A549 (cell line): ENCODE measurements at regions not wholly inside any gene's neighbourhood (a gene's known extent, or its start where the extent isn't known, plus 50 kb on each side); places are given as distances from the start of the nearest gene placed in this dataset.

Experiments used
- ATAC-seq, 2 experiments: fragments of 200-7000 bp in 1 of 2; fragments of >200 bp in 1 of 2; cut with Nextera tagmentation in 1 of 2; cut with Tn5 transposase in 1 of 2; 3 replicates each; pipeline versions ENCODE4 v1.8.0 to v1.9.1; 2018 to 2020; ENCODE audit warnings: mild to moderate bottlenecking in 1 of 2, moderate library complexity in 1 of 2
- CTCF ChIA-PET: fragments of 300-600 bp; sonication (Branson Sonifier 250); formaldehyde crosslinking; extraction: SDS; loops from one replicate; lab custom pipeline; 2021; ENCODE audit warnings: antibody characterized with exemption, inconsistent platforms; lab: Yijun Ruan, JAX
- POLR2A ChIA-PET: fragments of 350-600 bp; formaldehyde crosslinking; extraction: SDS; loops from one replicate; lab custom pipeline; 2021; ENCODE audit warnings: antibody characterized with exemption, inconsistent platforms; lab: Yijun Ruan, JAX
- DNase-seq, 2 experiments: peaks; one replicate each; pipeline versions ENCODE4 v3.0.0 to v3.0.0-alpha.2; 2011 to 2016; ENCODE audit warnings: low read depth in 1 of 2, low spot score in 1 of 2
- FAIRE-seq: peaks from 2 replicates; lab custom pipeline; 2011; peaks lifted over from hg19 to GRCh38; lab: Jason Lieb, UNC
- H3K27ac ChIP-seq, 2 experiments: fragments of >200 bp; sonication (Bioruptor Twin); formaldehyde crosslinking; 3 replicates each; pipeline ENCODE4 v1.5.1; 2016 to 2017
- H3K4me1 ChIP-seq: fragments of >200 bp; sonication (Bioruptor Twin); formaldehyde crosslinking; 3 replicates; pipeline ENCODE4 v1.6.1; 2016
- H3K4me2 ChIP-seq: fragments of >200 bp; sonication (Bioruptor Twin); formaldehyde crosslinking; 3 replicates; pipeline ENCODE4 v1.6.1; 2016
- H3K4me3 ChIP-seq: fragments of >200 bp; sonication (Bioruptor Twin); formaldehyde crosslinking; 3 replicates; pipeline ENCODE4 v1.5.1; 2016
- H3K9me3 ChIP-seq: fragments of >200 bp; sonication (Bioruptor Twin); formaldehyde crosslinking; 3 replicates; pipeline ENCODE4 v1.6.1; 2016
- CBX2 ChIP-seq: fragments of 200-600 bp; sonication (generic); IDR thresholded peaks from 2 replicates; pipeline ENCODE4 v1.6.1; 2016; ENCODE audit warnings: low read depth, mild to moderate bottlenecking, borderline replicate concordance
- CTCF ChIP-seq: fragments of >200 bp; sonication (Bioruptor Twin); formaldehyde crosslinking; IDR thresholded peaks from 3 replicates; pipeline ENCODE4 v1.5.1; 2016
- E2F6 ChIP-seq: IDR thresholded peaks from 2 replicates; pipeline ENCODE4 v1.6.1; 2012; ENCODE audit warnings: low read depth, borderline replicate concordance
- ESRRA ChIP-seq: fragments of 150-350 bp; IDR thresholded peaks from 2 replicates; pipeline ENCODE4 v1.6.1; 2014; ENCODE audit warnings: mild to moderate bottlenecking, low read length, borderline replicate concordance
- FOSB ChIP-seq: fragments of 250-450 bp; sonication (Bioruptor Pico); IDR thresholded peaks from 2 replicates; pipeline ENCODE4 v1.5.0; 2020; ENCODE audit warnings: mild to moderate bottlenecking, moderate library complexity
- HEYL ChIP-seq: fragments of 250-450 bp; sonication (Bioruptor Pico); IDR thresholded peaks from 2 replicates; pipeline ENCODE4 v1.8.0; 2021; ENCODE audit warnings: mild to moderate bottlenecking, moderate library complexity
- HMGXB4 ChIP-seq: fragments of 250-450 bp; sonication (Bioruptor Pico); IDR thresholded peaks from 2 replicates; pipeline ENCODE4 v1.5.0; 2021; ENCODE audit warnings: mild to moderate bottlenecking, moderate library complexity, borderline replicate concordance
- JUN ChIP-seq, 2 experiments: fragments of >200 bp; sonication (Bioruptor Twin); formaldehyde crosslinking; IDR thresholded peaks; 2 replicates in 1 of 2; 3 replicates in 1 of 2; pipeline ENCODE4 v1.6.1; 2016 to 2017
- JUNB ChIP-seq: fragments of >200 bp; sonication (Bioruptor Twin); formaldehyde crosslinking; IDR thresholded peaks from 2 replicates; pipeline ENCODE4 v1.6.1; 2016
- KDM5A ChIP-seq: fragments of 200-600 bp; sonication (generic); IDR thresholded peaks from 2 replicates; pipeline ENCODE4 v1.6.1; 2016; ENCODE audit warnings: antibody characterized with exemption, mild to moderate bottlenecking
- MAX ChIP-seq: IDR thresholded peaks from 2 replicates; pipeline ENCODE4 v1.6.1; 2012
- MAZ ChIP-seq: fragments of 150-350 bp; IDR thresholded peaks from 2 replicates; pipeline ENCODE4 v1.6.1; 2014; ENCODE audit warnings: antibody characterized with exemption, low read depth, low read length, borderline replicate concordance
- MYC ChIP-seq: IDR thresholded peaks from 2 replicates; pipeline ENCODE4 v1.6.1; 2012; ENCODE audit warnings: mild to moderate bottlenecking, inconsistent platforms, low read length, improper control_type of control experiment, borderline replicate concordance
- NR3C1 ChIP-seq: fragments of >200 bp; sonication (Bioruptor Twin); formaldehyde crosslinking; IDR thresholded peaks from 3 replicates; pipeline ENCODE4 v1.6.1; 2017
- POLR2AphosphoS2 ChIP-seq: conservative IDR thresholded peaks from 2 replicates; pipeline ENCODE4 v1.6.1; 2012; ENCODE audit warnings: low read length, improper control_type of control experiment, inconsistent platforms
- RNF2 ChIP-seq: fragments of 200-600 bp; sonication (generic); IDR thresholded peaks from 2 replicates; pipeline ENCODE4 v1.6.1; 2016; ENCODE audit warnings: low read depth, mild to moderate bottlenecking, antibody characterized with exemption, moderate library complexity, borderline replicate concordance
- SMC3 ChIP-seq: fragments of >200 bp; sonication (Bioruptor Twin); formaldehyde crosslinking; IDR thresholded peaks from 3 replicates; pipeline ENCODE4 v1.6.1; 2018; ENCODE audit warnings: inconsistent platforms
- SREBF2 ChIP-seq: fragments of 450-650 bp; IDR thresholded peaks from 2 replicates; pipeline ENCODE4 v1.6.1; 2014; ENCODE audit warnings: mild to moderate bottlenecking, moderate library complexity
- USF2 ChIP-seq: fragments of 450-650 bp; IDR thresholded peaks from 2 replicates; pipeline ENCODE4 v1.6.1; 2014; ENCODE audit warnings: antibody characterized with exemption
- WGBS: methylation state at CpG from one replicate; pipeline ENCODE4 v1.1.6; 2017; ENCODE audit errors: missing lambda C conversion rate; 5-methylcytosine and 5-hydroxymethylcytosine counted together

GRCh38 chr6:14692208-14692607 lies 553.7 kb upstream of the JARID2 start:
- WGBS = 63% methylated on average over 1 of the region's 1 CpG
- Histone ChIP-seq H3K27ac (no peak overlapping the region), H3K4me2 (no peak overlapping the region), H3K9me3 (no peaks in the 10 kb centered on the region), H3K4me1 (no peaks in the 10 kb centered on the region), H3K4me3 (no peak overlapping the region)
- ChIA-PET POLR2A (no interaction called here), CTCF (no interaction called here)
- DNase-seq (no peak), ATAC-seq (no peak)
- TF ChIP-seq CBX2 = no peak
- TF ChIP-seq, all 56 proteins: peak for 0
- no peak for FAIRE-seq

- 88% methylated on average over 10 of the region's 10 CpGs for WGBS
- ATAC-seq (no peak), FAIRE-seq (no peak), DNase-seq (no peak)
- TF ChIP-seq E2F6 (no peak), JUN (IDR thresholded peaks at IDR 0.05) (no peak), USF2 (no peak), POLR2AphosphoS2 (no peak), ESRRA (no peak), NR3C1 (no peak), MYC (no peak), HEYL (CRISPR knock-in tag) (no peak), SMC3 (no peak), RNF2 (no peak), JUNB (no peak), SREBF2 (no peak), FOSB (CRISPR knock-in tag) (no peak), KDM5A (no peak), CTCF (no peak), MAX (no peak), HMGXB4 (CRISPR knock-in tag) (no peak), MAZ (no peak)
- Histone ChIP-seq H3K9me3 (no peaks in the 10 kb centered on the region), H3K4me2 (no peak overlapping the region), H3K4me1 (no peaks in the 10 kb centered on the region), H3K27ac (no peak overlapping the region), H3K4me3 (no peak overlapping the region)
- CTCF ChIA-PET = no interaction called here
- POLR2A ChIA-PET = no interaction called here
Observed at GRCh38 chr6:14693301-14694192, 552.3 kb upstream of the JARID2 start.
